HG03045 (cell line): ENCODE measurements at regions not wholly inside any gene's neighbourhood (a gene's known extent, or its start where the extent isn't known, plus 50 kb on each side); places are given as distances from the start of the nearest gene placed in this dataset.
"Not testable (repeated sequence)": the region's sequence is repeated elsewhere in the genome, so short reads cannot be mapped to it uniquely, and the experiment has no call there.

Source experiments
- ATAC-seq: cut with Tn5 transposase; IDR thresholded peaks from one replicate; pipeline ENCODE4 v1.9.1; 2021; ENCODE audit warnings: mild to moderate bottlenecking, moderate library complexity; ENCODE audit not compliant: unreplicated experiment

DNA sequence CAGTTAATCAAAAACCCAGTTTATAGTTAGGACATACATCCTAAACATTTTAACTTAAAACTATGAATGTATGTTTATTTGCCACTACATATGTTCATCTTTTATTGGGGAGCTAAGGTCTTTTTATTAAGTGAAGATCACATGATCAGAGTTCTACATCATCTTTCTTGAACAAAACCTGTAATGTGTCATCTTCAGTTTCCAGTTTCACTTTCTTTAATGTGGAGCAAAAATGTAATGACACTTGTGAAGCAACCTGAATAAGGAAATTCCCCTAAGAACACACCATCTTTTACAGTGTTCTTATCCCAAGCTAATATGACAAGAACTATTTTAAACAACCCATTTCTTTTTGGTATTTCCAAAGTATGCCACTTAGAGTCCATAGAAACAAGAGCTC, 166.7 kb upstream of the BET1 start:
- ATAC-seq = peak; percentile 76

- ATAC-seq = no peak
Observed at GRCh38 chr7:94173436-94173835, 169.3 kb upstream of the BET1 start.

GRCh38 chr7:94174375-94174774, 170.2 kb upstream of the BET1 start:
- no peak for ATAC-seq

- no peak for ATAC-seq
Observed at GRCh38 chr7:94174956-94175355, 170.8 kb upstream of the BET1 start.

GRCh38 chr7:94176694-94177200, 172.6 kb upstream of the BET1 start:
- ATAC-seq = no peak

DNA sequence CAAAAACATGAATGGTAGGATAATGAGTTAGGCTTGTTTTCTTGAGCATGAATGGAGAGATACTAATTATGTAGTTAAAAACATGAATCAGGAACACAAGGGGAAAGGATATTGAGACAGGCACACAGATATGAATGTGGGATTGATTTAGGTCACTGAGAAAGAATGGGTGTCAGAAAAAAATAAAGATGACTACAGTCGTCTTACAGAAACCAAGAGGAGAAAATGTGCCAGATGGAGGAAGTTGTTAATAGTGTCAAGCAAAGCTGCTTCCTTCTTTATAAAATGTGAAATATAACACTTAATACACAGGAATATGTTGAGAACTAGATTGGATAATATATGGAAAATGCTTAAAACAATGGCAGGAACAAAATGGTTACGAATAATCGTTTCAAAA, 173.3 kb upstream of the BET1 start:
- ATAC-seq = no peak

- ATAC-seq = peak; percentile 95
Observed at GRCh38 chr7:94178230-94178629, 174.1 kb upstream of the BET1 start.

GRCh38 chr7:94179466-94179865, 175.3 kb upstream of the BET1 start:
- ATAC-seq = no peak

GRCh38 chr7:94182066-94182465, 177.9 kb upstream of the BET1 start:
- ATAC-seq = no peak

DNA sequence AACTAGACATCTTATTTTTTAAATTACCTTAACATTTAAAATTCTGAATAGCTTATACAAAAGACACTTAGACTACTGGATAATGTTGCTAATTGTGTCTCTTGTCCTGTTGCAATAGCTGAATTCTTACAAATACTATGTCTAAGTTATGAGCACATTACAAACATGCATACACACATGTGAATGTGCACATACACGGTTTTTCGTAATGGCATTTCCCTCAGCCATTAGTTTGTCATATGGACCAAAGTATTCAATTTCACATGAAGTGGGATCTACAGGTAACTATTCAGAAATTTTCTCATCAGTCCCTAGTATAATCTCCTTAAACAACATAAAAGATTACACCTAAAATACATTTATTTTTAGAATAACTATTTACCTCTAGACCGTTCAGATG, 178.6 kb upstream of the BET1 start:
- no peak for ATAC-seq

DNA sequence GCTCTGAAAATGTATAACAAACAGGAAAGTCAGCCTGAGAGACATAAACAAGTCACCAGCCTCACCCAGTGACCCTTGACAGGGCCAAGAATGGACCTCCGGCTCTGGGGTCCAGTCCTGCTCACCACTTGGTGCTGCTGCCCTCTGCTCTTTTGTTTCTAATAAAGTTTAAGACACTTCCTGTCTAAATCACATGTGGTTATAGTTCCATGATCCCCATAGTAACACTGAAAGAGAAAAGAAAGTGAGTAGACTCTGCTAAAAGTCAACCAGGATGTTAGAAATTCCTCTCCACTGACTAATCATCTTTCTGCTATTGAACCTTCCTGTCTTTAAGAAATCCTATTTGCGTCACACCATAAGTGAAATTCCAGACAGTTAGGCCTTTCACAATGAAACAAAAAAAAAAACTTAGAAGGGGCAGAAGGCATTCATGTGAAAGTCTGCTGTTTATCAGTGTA, 179.2 kb upstream of the BET1 start:
- ATAC-seq = no peak

DNA sequence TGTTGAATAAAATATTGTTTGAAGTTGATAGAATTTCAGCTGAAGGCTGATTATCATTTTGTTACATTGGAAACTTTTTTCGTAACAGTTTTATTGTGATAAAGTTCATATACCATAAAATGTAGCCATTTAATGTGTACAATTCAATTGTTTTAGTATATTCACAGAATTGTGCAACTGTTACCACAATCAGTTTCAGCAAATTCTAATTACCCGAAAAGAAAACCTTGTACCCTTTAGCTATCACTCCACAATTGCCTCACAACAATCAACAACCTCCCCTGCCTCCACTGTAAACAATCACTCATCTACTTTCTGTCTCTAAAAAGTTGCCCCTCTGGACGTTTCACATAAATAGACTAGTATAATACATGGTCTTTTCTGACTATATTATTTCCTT, 179.7 kb upstream of the BET1 start:
- ATAC-seq = no peak

- ATAC-seq = no peak
Observed at GRCh38 chr7:94188350-94188749, 184.2 kb upstream of the BET1 start.

GRCh38 chr7:94190599-94191061, 186.5 kb upstream of the BET1 start:
- ATAC-seq = no peak

DNA sequence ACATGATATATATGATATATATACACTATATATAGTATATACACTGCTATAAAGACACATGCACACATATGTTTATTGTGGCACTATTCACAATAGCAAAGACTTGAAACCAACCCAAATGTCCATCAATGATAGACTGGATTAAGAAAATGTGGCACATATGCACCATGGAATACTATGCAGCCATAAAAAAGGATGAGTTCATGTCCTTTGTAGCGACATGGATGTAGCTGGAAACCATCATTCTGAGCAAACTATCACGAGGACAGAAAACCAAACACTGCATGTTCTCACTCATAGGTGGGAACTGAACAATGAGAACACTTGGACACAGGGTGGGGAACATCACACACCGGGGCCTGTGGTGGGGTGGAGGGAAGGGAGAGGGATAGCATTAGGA, 190.3 kb upstream of the BET1 start:
- not testable (repeated sequence) for ATAC-seq

GRCh38 chr7:94195201-94195600, 191.0 kb upstream of the BET1 start:
- ATAC-seq = no peak

DNA sequence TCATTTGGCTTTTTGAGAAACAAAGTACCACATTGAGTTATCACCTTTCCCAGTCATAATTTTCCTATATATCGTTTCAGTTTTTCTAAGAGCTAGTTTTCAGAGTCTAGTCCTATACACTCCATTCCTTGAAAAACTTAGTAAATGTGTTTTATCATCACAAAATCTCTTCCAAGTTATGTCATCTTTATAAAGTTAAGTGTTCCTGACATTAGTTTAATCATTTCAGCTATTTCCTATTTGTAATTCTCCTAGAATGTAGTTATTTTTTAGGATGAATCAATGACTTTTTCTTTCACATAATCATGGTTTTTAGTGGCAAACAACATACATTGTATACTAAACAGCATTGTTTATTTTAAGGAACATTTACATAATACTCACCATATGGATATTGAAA, 191.7 kb upstream of the BET1 start:
- no peak for ATAC-seq

DNA sequence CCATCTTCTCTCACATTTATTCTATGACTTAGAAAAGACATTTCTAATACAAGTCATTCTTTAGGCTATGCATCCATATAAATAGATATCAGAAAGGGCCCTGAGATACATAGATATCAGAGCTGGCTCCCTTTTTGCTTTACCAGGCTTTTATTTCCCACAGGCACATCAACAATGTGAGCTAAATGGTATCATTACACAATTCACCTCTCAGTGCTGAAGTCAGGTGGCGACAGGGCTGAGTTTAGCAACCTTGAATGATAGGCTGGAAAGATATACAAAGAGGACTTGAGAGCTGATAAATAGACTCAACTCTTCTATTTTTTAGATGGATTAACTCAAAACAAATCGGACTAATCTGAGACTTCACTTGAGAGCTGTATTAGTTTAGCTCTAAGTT, 189.2 kb upstream of the COL1A2 start:
- ATAC-seq = no peak

GRCh38 chr7:94206295-94206694, 188.4 kb upstream of the COL1A2 start:
- ATAC-seq = no peak

DNA sequence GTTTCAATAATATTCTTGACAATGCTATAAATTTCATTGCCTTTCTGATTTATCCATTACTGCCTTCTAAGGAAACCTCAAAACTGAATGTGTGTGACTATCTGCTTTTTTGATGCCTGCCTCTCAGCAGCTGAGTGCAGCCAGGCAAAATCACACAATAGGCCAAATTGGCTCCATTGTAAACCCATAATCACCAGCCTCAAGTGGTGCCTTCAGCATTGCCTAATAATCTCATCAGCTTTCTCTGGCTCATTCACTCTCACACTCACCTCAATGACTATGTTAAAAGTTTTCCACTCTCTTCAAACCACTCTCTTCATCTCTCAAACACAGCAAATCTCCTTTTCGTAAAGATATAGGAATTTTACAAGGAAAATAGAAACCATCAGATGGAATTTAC, 182.5 kb upstream of the COL1A2 start:
- ATAC-seq = no peak

GRCh38 chr7:94216944-94217461, 177.7 kb upstream of the COL1A2 start:
- no peak for ATAC-seq

DNA sequence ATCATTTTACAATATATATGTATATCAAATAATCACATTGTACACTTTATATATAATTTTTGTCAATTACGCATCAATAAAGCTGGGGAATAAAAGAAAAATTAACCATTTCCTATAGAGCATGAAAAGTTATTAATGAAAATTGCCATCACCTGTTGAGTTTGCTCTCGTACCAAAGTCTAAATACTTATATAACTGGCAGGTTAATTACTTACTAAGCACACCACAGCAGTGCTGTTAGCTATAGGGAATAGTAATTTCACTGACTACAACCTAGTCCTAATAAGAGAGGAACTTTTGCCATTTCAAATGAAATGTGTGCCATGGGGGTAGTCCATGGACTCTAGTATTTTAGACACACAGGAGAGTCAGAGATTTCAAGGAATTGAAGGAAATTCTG, 176.9 kb upstream of the COL1A2 start:
- no peak for ATAC-seq

- no peak for ATAC-seq
Observed at GRCh38 chr7:94222516-94222915, 172.2 kb upstream of the COL1A2 start.
